RWPE1 (cell line): ENCODE measurements at regions not wholly inside any gene's neighbourhood (a gene's known extent, or its start where the extent isn't known, plus 50 kb on each side); places are given as distances from the start of the nearest gene placed in this dataset.

Source experiments
- CTCF ChIA-PET: fragments of 350-600 bp; sonication (Branson Sonifier 250); formaldehyde crosslinking; extraction: SDS; loops from one replicate; lab custom pipeline; 2021; lab: Yijun Ruan, JAX
- POLR2A ChIA-PET: fragments of 400-600 bp; formaldehyde crosslinking; extraction: SDS; loops from one replicate; lab custom pipeline; 2020; ENCODE audit warnings: antibody characterized with exemption; ENCODE audit not compliant: low non-redundant PET; lab: Yijun Ruan, JAX
- DNase-seq: peaks from one replicate; pipeline ENCODE4 v3.0.0; 2012; ENCODE audit warnings: low spot score
- H3K27ac ChIP-seq: fragments of 450-650 bp; 2 replicates; pipeline ENCODE4 v1.5.1; 2017
- TF ChIP-seq, protein P1 (sequence below): fragments of 450-650 bp; conservative IDR thresholded peaks from 2 replicates; pipeline ENCODE4 v1.5.1; 2017; ENCODE audit warnings: low read depth, mild to moderate bottlenecking

- ChIA-PET POLR2A (no interaction called here), CTCF (no interaction called here)
- no peak for DNase-seq
- H3K27ac ChIP-seq = no peak overlapping the region
- TF ChIP-seq, protein P1, sequence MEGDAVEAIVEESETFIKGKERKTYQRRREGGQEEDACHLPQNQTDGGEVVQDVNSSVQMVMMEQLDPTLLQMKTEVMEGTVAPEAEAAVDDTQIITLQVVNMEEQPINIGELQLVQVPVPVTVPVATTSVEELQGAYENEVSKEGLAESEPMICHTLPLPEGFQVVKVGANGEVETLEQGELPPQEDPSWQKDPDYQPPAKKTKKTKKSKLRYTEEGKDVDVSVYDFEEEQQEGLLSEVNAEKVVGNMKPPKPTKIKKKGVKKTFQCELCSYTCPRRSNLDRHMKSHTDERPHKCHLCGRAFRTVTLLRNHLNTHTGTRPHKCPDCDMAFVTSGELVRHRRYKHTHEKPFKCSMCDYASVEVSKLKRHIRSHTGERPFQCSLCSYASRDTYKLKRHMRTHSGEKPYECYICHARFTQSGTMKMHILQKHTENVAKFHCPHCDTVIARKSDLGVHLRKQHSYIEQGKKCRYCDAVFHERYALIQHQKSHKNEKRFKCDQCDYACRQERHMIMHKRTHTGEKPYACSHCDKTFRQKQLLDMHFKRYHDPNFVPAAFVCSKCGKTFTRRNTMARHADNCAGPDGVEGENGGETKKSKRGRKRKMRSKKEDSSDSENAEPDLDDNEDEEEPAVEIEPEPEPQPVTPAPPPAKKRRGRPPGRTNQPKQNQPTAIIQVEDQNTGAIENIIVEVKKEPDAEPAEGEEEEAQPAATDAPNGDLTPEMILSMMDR = no peak
These were observed 90.3 kb upstream of the ELMO1 start for GRCh38 chr7:37538945-37539344.

DNA sequence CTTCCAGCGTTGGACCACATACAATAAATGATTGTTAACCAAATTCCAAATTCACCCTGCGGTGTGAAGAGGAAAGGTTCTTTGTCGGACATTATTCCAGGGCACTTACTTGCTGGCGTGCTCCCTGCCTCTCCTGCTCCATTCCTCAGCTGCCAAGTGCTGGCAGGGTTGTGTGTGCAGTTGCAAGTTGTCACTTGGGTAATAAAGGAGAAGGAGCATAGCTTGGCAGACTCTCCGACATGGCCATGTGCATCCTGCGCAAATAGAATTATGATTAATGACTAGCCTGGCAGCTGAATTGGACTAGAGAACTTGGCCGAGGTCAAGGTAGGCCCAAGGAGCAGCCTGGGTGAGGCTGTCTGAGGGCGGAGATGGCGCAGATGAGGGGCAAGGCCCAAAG lies 92.3 kb upstream of the ELMO1 start:
- H3K27ac ChIP-seq = no peak overlapping the region
- no peak for DNase-seq
- ChIA-PET CTCF (no interaction called here), POLR2A (no interaction called here)
- TF ChIP-seq, protein P1 = no peak

- POLR2A ChIA-PET = no interaction called here
- no peak for DNase-seq
- CTCF ChIA-PET = no interaction called here
- TF ChIP-seq, protein P1 = no peak
- H3K27ac ChIP-seq = no peak overlapping the region
These were observed 93.3 kb upstream of the ELMO1 start for GRCh38 chr7:37541810-37542443.

DNA sequence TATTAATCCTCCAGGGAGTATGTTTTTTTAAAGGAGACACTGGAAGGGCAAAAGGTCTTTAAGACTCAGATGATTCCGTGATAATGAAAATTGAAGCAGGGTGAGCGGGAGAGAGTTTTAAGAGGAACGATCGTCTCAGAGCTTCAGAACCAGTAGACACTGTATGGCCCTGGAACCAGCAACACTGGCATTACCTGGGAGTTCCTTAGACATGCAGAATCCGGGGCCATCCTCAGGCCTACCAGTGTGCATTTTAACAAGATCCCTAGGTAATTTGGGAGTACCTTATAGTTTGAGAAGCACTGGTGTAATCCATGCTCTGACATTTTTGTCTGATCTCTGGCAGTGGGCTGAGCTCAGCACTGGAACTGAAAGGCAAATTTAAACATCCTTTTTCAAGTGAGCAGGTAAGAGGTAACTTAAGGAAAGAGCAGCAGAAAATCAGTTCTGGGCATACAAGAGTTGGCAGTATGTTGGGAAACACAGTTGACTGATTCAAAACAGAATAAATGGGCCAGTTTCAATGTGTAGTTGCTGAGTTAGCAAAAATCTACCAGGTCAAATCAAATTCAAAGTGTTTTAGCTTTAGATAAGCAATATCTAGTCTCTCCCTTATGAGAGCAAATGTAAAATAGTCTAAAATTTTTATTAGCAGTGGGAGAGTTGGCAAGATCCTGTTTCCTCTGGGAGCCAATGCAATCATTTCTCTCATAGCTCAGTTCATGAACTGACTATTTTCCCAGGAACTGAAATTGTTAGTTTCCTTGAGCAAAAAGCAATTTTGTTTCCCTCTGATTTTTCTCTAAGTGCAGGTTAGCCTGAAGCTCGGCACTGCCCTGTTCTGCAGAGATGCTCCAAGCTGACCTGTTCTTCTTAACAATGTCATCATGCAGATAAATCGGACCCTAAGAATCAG lies 97.2 kb upstream of the ELMO1 start:
- ChIA-PET CTCF (interaction anchor here (0.7 kb wide), 1 partner anchor 851 kb away, joined by 3 read pairs; no protein-coding TSS in a partner anchor), POLR2A (no interaction called here)
- DNase-seq = no peak
- TF ChIP-seq, protein P1 = no peak
- H3K27ac ChIP-seq = no peak overlapping the region

DNA sequence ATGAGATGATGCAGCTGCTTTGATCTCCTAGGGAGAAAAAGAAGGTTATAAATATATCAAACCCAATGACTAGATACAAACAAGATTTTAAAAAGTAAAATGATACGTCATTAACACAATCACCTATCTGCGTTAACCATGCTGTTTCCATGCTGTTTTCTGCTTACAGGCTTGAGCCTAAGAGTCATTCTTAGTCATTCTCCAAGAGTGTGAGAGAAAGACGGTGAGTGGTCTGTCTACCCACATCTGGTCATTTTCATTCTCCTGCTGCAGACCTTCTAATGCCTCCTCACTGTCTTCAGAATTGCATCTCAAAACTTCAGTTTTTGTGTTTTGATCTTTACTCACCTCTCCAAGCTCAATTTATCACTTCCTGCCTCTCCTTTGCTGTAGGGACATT lies 98.0 kb upstream of the ELMO1 start:
- DNase-seq = no peak
- TF ChIP-seq, protein P1 = no peak
- CTCF ChIA-PET = interaction anchor here (0.7 kb wide), 1 partner anchor 850 kb away, joined by 3 read pairs; no protein-coding TSS in a partner anchor
- POLR2A ChIA-PET = no interaction called here
- H3K27ac ChIP-seq = no peak overlapping the region

GRCh38 chr7:37549076-37549931 lies 100.6 kb upstream of the ELMO1 start:
- H3K27ac ChIP-seq = no peak overlapping the region
- ChIA-PET POLR2A (no interaction called here), CTCF (no interaction called here)
- TF ChIP-seq, protein P1 = no peak
- no peak for DNase-seq
